Medulla oblongata (tissue), 1 donor: ENCODE measurements at regions not wholly inside any gene's neighbourhood (a gene's known extent, or its start where the extent isn't known, plus 50 kb on each side); places are given as distances from the start of the nearest gene placed in this dataset.

Source experiments
- DNase-seq: peaks from one replicate; pipeline ENCODE4 v3.0.0-alpha.2; 2015; ENCODE audit errors: extremely low spot score

- DNase-seq = no peak
These were observed 810.4 kb upstream of the HS6ST1 start for GRCh38 chr2:129129087-129129486.

- DNase-seq = no peak
These were observed 815.3 kb upstream of the HS6ST1 start for GRCh38 chr2:129133692-129134641.

- no peak for DNase-seq
These were observed 816.3 kb upstream of the HS6ST1 start for GRCh38 chr2:129135017-129135416.

GRCh38 chr2:129139380-129139779, 820.7 kb upstream of the HS6ST1 start:
- no peak for DNase-seq

- no peak for DNase-seq
These were observed 823.8 kb upstream of the HS6ST1 start for GRCh38 chr2:129142465-129142864.

GRCh38 chr2:129144082-129144791, 825.6 kb upstream of the HS6ST1 start:
- no peak for DNase-seq

- no peak for DNase-seq
These were observed 827.0 kb upstream of the RAB6C start for GRCh38 chr2:129152514-129152913.

GRCh38 chr2:129160879-129161278, 818.6 kb upstream of the RAB6C start:
- peak; percentile 43 for DNase-seq

GRCh38 chr2:129164220-129164949, 815.1 kb upstream of the RAB6C start:
- no peak for DNase-seq

GRCh38 chr2:129165006-129165405, 814.5 kb upstream of the RAB6C start:
- no peak for DNase-seq

- no peak for DNase-seq
These were observed 812.0 kb upstream of the RAB6C start for GRCh38 chr2:129167456-129167855.

- no peak for DNase-seq
These were observed 808.9 kb upstream of the RAB6C start for GRCh38 chr2:129170570-129170969.

GRCh38 chr2:129174143-129174542, 805.3 kb upstream of the RAB6C start:
- no peak for DNase-seq

GRCh38 chr2:129175051-129175450, 804.4 kb upstream of the RAB6C start:
- DNase-seq = no peak

GRCh38 chr2:129176375-129176774, 803.1 kb upstream of the RAB6C start:
- no peak for DNase-seq

- DNase-seq = peak; percentile 57
These were observed 801.1 kb upstream of the RAB6C start for GRCh38 chr2:129178356-129178755.

GRCh38 chr2:129179199-129179598, 800.3 kb upstream of the RAB6C start:
- DNase-seq = no peak

GRCh38 chr2:129180124-129180716, 799.2 kb upstream of the RAB6C start:
- no peak for DNase-seq

- no peak for DNase-seq
These were observed 798.0 kb upstream of the RAB6C start for GRCh38 chr2:129181433-129181832.

GRCh38 chr2:129181963-129182362, 797.5 kb upstream of the RAB6C start:
- DNase-seq = no peak

- DNase-seq = no peak
These were observed 792.1 kb upstream of the RAB6C start for GRCh38 chr2:129187343-129187742.

GRCh38 chr2:129188451-129188850, 791.0 kb upstream of the RAB6C start:
- DNase-seq = no peak
